H1 (cell line): ENCODE measurements at regions not wholly inside any gene's neighbourhood (a gene's known extent, or its start where the extent isn't known, plus 50 kb on each side); places are given as distances from the start of the nearest gene placed in this dataset.

Source experiments
- CTCF ChIA-PET: fragments of 300-600 bp; sonication (Branson Sonifier 250); formaldehyde crosslinking; loops from one replicate; lab custom pipeline; 2021; ENCODE audit not compliant: partially characterized antibody; lab: Charles Lee
- POLR2A ChIA-PET: fragments of 300-600 bp; sonication (Branson Sonifier 250); formaldehyde crosslinking; loops from one replicate; lab custom pipeline; 2021; ENCODE audit warnings: inconsistent platforms; ENCODE audit not compliant: partially characterized antibody; lab: Charles Lee
- DNase-seq, 2 experiments: peaks; one replicate each; pipeline versions ENCODE4 v3.0.0 to v3.0.0-alpha.2; 2010 to 2022; ENCODE audit warnings: low spot score in 2 of 2, low read depth in 1 of 2, mixed read lengths in 1 of 2
- FAIRE-seq: peaks from 2 replicates; lab custom pipeline; 2011; peaks lifted over from hg19 to GRCh38; lab: Jason Lieb, UNC
- H2AFZ ChIP-seq: 2 replicates; pipeline ENCODE4 v1.8.1; 2012; ENCODE audit warnings: low read length, inconsistent platforms
- H2AK5ac ChIP-seq: 2 replicates; pipeline ENCODE4 v1.6.1; 2013; ENCODE audit warnings: low read depth, low read length
- H2BK120ac ChIP-seq: replicated peaks from 2 replicates; pipeline ENCODE3; 2013; ENCODE audit warnings: low read depth, low read length, inconsistent platforms
- H2BK12ac ChIP-seq: 2 replicates; pipeline ENCODE4 v1.6.1; 2013; ENCODE audit warnings: low read depth, low read length
- H2BK15ac ChIP-seq: 2 replicates; pipeline ENCODE4 v1.6.1; 2013; ENCODE audit warnings: low read length
- H2BK20ac ChIP-seq: 2 replicates; pipeline ENCODE4 v1.6.1; 2013; ENCODE audit warnings: low read length
- H2BK5ac ChIP-seq: 2 replicates; pipeline ENCODE4 v1.6.1; 2013; ENCODE audit warnings: low read depth, low read length
- H3K14ac ChIP-seq: 2 replicates; pipeline ENCODE4 v1.6.1; 2013; ENCODE audit warnings: inconsistent platforms; ENCODE audit not compliant: insufficient read length
- H3K18ac ChIP-seq: 2 replicates; pipeline ENCODE4 v1.6.1; 2013; ENCODE audit warnings: low read length; ENCODE audit errors: extremely low read depth
- H3K23ac ChIP-seq: 2 replicates; pipeline ENCODE4 v1.6.1; 2013; ENCODE audit warnings: inconsistent platforms; ENCODE audit not compliant: insufficient read length
- H3K23me2 ChIP-seq: 2 replicates; pipeline ENCODE4 v1.6.1; 2013; ENCODE audit warnings: low read depth, low read length
- H3K27ac ChIP-seq: 2 replicates; pipeline ENCODE4 v1.6.1; 2011; ENCODE audit warnings: low read depth, low read length, inconsistent platforms
- H3K27me3 ChIP-seq, 4 experiments: replicated peaks in 1 of 4; 1 replicate in 1 of 4; 2 replicates in 3 of 4; pipeline versions ENCODE4 v1.6.1 to v1.8.1; 2011 to 2013; ENCODE audit warnings: low read length in 3 of 4, mild to moderate bottlenecking in 3 of 4, inconsistent platforms in 2 of 4, mixed read lengths in 2 of 4, moderate library complexity in 1 of 4; ENCODE audit not compliant: control insufficient read depth in 3 of 4, insufficient read depth in 3 of 4; ENCODE audit errors: extremely low read depth in 1 of 4
- H3K36me3 ChIP-seq, 4 experiments: 2 replicates each; pipeline versions ENCODE4 v1.6.1 to v1.8.1; 2011 to 2013; ENCODE audit warnings: mild to moderate bottlenecking in 4 of 4, low read length in 3 of 4, moderate library complexity in 2 of 4, control low read depth in 1 of 4, inconsistent platforms in 1 of 4; ENCODE audit not compliant: insufficient read depth in 4 of 4, control insufficient read depth in 2 of 4
- H3K4ac ChIP-seq: replicated peaks from 2 replicates; pipeline ENCODE3; 2013; ENCODE audit warnings: low read length, low read depth, mixed read lengths, inconsistent platforms; ENCODE audit not compliant: insufficient read length
- H3K4me1 ChIP-seq, 4 experiments: replicated peaks in 1 of 4; 1 replicate in 1 of 4; 2 replicates in 3 of 4; pipeline versions ENCODE4 v1.6.1 to v1.8.1; 2011 to 2013; ENCODE audit warnings: low read length in 3 of 4, inconsistent platforms in 2 of 4, mixed read lengths in 1 of 4; ENCODE audit not compliant: insufficient read depth in 4 of 4, control insufficient read depth in 3 of 4
- H3K4me2 ChIP-seq, 2 experiments: 2 replicates each; pipeline versions ENCODE4 v1.6.1 to v1.8.1; 2011 to 2013; ENCODE audit warnings: low read depth in 2 of 2, low read length in 2 of 2, control low read depth in 1 of 2, inconsistent platforms in 1 of 2, mild to moderate bottlenecking in 1 of 2; ENCODE audit not compliant: insufficient read depth in 1 of 2
- H3K4me3 ChIP-seq, 4 experiments: fragments of 200-600, 300-600 bp in 1 of 4; sonication (generic), shearing (Covaris generic), sonication (Bioruptor Twin) in 1 of 4; 2 replicates each; pipeline versions ENCODE4 v1.5.1 to v1.8.1; 2011 to 2016; ENCODE audit warnings: low read length in 4 of 4, low read depth in 3 of 4, control low read depth in 2 of 4, inconsistent platforms in 2 of 4, mild to moderate bottlenecking in 2 of 4, mixed read lengths in 1 of 4, moderate library complexity in 1 of 4; ENCODE audit not compliant: insufficient read depth in 2 of 4; ENCODE audit errors: extremely low read depth in 1 of 4
- H3K56ac ChIP-seq: replicated peaks from 2 replicates; pipeline ENCODE3; 2013; ENCODE audit warnings: low read depth, mild to moderate bottlenecking, mixed read lengths, low read length, inconsistent platforms; ENCODE audit not compliant: insufficient read length
- H3K79me1 ChIP-seq: 2 replicates; pipeline ENCODE4 v1.6.1; 2013; ENCODE audit warnings: low read depth, low read length, control low read depth
- H3K79me2 ChIP-seq, 2 experiments: 2 replicates each; pipeline versions ENCODE4 v1.6.1 to v1.8.1; 2012 to 2013; ENCODE audit warnings: low read length in 2 of 2, mild to moderate bottlenecking in 2 of 2, inconsistent platforms in 1 of 2; ENCODE audit not compliant: insufficient read depth in 2 of 2, control insufficient read depth in 1 of 2
- H3K9ac ChIP-seq, 4 experiments: replicated peaks in 1 of 4; 1 replicate in 1 of 4; 2 replicates in 3 of 4; pipeline versions ENCODE4 v1.6.1 to v1.8.1; 2011 to 2013; ENCODE audit warnings: low read depth in 3 of 4, low read length in 3 of 4, control low read depth in 2 of 4, mild to moderate bottlenecking in 2 of 4, moderate library complexity in 2 of 4, inconsistent platforms in 1 of 4; ENCODE audit errors: extremely low read depth in 1 of 4
- H3K9me3 ChIP-seq, 2 experiments: 2 replicates each; pipeline versions ENCODE4 v1.6.1 to v1.8.1; 2012 to 2013; ENCODE audit warnings: mild to moderate bottlenecking in 2 of 2, moderate library complexity in 2 of 2, control low read depth in 1 of 2, inconsistent platforms in 1 of 2, low read depth in 1 of 2, low read length in 1 of 2, mixed read lengths in 1 of 2; ENCODE audit not compliant: insufficient read depth in 2 of 2
- H4K20me1 ChIP-seq, 2 experiments: replicated peaks in 1 of 2; 2 replicates each; pipeline versions ENCODE3 to v1.8.1; 2011 to 2013; ENCODE audit warnings: inconsistent platforms in 2 of 2, low read length in 2 of 2, mild to moderate bottlenecking in 1 of 2; ENCODE audit not compliant: insufficient read depth in 2 of 2, control insufficient read depth in 1 of 2
- H4K5ac ChIP-seq: 2 replicates; pipeline ENCODE4 v1.6.1; 2013; ENCODE audit warnings: low read length, low read depth, mixed read lengths, inconsistent platforms; ENCODE audit not compliant: insufficient read length
- H4K8ac ChIP-seq: 2 replicates; pipeline ENCODE4 v1.8.0; 2013; ENCODE audit warnings: mild to moderate bottlenecking, moderate library complexity, low read length, inconsistent platforms; ENCODE audit not compliant: insufficient read depth; ENCODE audit errors: extremely low read depth
- H4K91ac ChIP-seq: replicated peaks from 2 replicates; pipeline ENCODE3; 2013; ENCODE audit warnings: low read length, mixed read lengths, inconsistent platforms; ENCODE audit not compliant: insufficient read length
- YY1 ChIP-seq: IDR thresholded peaks from 2 replicates; pipeline ENCODE4 v1.6.1; 2011; ENCODE audit warnings: low read depth, mild to moderate bottlenecking, low read length
- WGBS, 2 experiments: shearing (Covaris generic) in 1 of 2; methylation state at CpG; one replicate each; pipeline versions ENCODE4 v1.1.6 to v1.1.7; 2013 to 2015; ENCODE audit warnings: low lambda C conversion rate in 2 of 2, mixed read lengths in 2 of 2, inconsistent platforms in 1 of 2, low coverage in 1 of 2, missing lambda C conversion rate in 1 of 2; ENCODE audit not compliant: insufficient replicate concordance in 2 of 2, insufficient coverage in 1 of 2, insufficient read length in 1 of 2; ENCODE audit errors: extremely low coverage in 1 of 2, missing lambda C conversion rate in 1 of 2; 5-methylcytosine and 5-hydroxymethylcytosine counted together

- no peak overlapping the region for H2BK120ac ChIP-seq
- no peak overlapping the region for H2AFZ ChIP-seq
- no peak overlapping the region for H2BK5ac ChIP-seq
- no peaks in the 10 kb centered on the region for H3K27me3 ChIP-seq
- no peak for TF ChIP-seq YY1
- H3K79me2 ChIP-seq: no peaks in the 10 kb centered on the region
- no peak overlapping the region for H4K5ac ChIP-seq
- no peaks in the 10 kb centered on the region for H3K79me1 ChIP-seq
- H3K23me2 ChIP-seq: no peaks in the 10 kb centered on the region
- no peak for FAIRE-seq
- H2BK15ac ChIP-seq: no peak overlapping the region
- no peak overlapping the region for H2AK5ac ChIP-seq
- no peak overlapping the region for H3K9ac ChIP-seq
- POLR2A ChIA-PET: no interaction called here
- H4K8ac ChIP-seq: no peak overlapping the region
- CTCF ChIA-PET: no interaction called here
- H3K56ac ChIP-seq: no peak overlapping the region
- no peaks in the 10 kb centered on the region for H4K20me1 ChIP-seq
- H3K23ac ChIP-seq: no peak overlapping the region
- no peak overlapping the region for H2BK20ac ChIP-seq
- H3K14ac ChIP-seq: no peak overlapping the region
- H4K91ac ChIP-seq: no peak overlapping the region
- H3K27ac ChIP-seq: no peak overlapping the region
- no peak overlapping the region for H3K4me2 ChIP-seq
- H3K4ac ChIP-seq: no peak overlapping the region
- H3K9me3 ChIP-seq: peaks cover 50 to 71% of the 10 kb centered on the region in 2 experiments
- WGBS, 2 experiments: 75% methylated on average over 1 of the region's 1 CpG; no CpG with 5 or more reads in 1 of the 2 experiments
- H2BK12ac ChIP-seq: no peak overlapping the region
- DNase-seq: no peak
- H3K36me3 ChIP-seq: no peaks in the 10 kb centered on the region; a peak in 1 of 8 replicates
- no peaks in the 10 kb centered on the region for H3K4me1 ChIP-seq
- no peak overlapping the region for H3K18ac ChIP-seq
- H3K4me3 ChIP-seq: no peak overlapping the region
Measured at GRCh38 chr19:23531976-23532375, 136.7 kb upstream of the ZNF91 start.
